Dermis blood vessel endothelial cell (primary cell): ENCODE measurements at regions not wholly inside any gene's neighbourhood (a gene's known extent, or its start where the extent isn't known, plus 50 kb on each side); places are given as distances from the start of the nearest gene placed in this dataset.

Experiments used
- DNase-seq: peaks from one replicate; pipeline ENCODE4 v3.0.0; 2010

DNA sequence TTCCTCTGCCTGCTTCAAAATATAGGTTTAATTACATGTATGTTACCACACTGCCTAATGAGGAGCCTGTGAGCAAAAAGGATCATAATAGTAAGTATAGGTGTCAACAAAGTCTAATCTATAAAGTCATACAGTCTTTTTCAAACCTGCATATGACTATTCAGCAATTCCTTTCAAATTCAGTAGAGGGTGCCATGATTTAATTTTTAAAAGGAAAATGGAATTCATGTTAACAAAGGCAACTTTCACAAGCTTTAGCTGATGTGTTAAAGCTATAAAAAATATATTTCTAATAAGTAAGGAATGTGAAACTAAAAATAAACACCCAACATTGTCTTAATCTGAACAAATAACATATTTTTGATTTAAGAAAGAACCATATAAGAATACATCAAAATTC is 52.1 kb downstream of the MPP7 start:
- peak; percentile 36 for DNase-seq

DNA sequence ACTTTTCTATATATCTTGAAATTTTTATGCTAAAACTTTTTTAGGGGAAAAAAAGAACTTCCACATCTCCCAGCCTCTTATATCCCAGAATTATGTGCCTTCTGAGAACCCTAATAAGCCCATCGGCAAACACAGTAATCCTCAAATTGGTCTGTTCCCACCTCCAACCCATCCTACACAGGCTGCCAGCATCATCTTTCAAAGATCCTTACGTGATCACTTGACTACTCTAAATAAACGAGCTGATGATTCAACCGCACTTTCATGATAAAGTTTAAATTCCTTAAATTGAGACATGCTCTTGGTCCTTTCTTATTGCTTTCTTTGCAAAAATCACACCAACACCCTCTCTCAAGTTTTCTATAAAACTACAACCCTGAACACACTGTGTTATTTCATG is 52.5 kb downstream of the MPP7 start:
- DNase-seq: no peak

DNA sequence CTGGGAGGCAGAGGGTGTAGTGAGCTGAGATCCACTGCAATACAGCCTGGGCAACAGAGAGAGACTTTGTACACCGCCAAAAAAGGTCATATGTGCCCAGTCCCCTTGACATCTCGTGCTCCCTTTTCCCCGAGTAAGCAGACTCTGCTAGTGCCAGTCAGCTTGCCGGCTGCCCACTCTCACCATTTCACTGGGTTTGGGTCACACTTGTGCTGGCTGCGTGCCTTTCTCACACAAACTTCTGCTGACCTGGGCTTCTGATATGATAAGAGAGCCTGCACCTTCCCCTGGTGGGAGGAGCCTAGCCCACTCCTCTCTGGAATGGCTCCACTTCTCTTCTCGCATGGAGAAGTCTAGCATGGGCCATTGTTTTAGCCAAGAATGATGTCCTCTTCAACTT is 53.4 kb downstream of the MPP7 start:
- DNase-seq: no peak

DNA sequence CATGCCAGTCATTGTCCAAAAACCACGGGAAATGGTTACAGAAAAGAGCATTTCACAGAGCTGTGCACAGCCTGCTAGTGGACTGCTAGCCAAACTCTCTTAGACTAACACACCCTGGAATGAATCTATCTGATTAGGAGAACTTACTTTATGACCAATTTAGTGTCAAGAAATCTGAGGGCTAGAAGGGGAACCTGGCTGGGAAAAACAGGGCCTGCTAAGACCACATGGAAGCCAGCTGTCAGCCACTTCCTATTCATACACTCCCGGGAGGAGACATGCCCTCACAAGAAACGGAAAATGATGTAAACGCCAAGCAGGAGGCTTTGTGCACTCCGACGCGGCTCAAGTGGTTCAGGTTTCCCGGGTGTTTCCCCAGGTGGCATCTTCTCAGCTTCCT is 54.8 kb downstream of the MPP7 start:
- DNase-seq: peak; percentile 27

DNA sequence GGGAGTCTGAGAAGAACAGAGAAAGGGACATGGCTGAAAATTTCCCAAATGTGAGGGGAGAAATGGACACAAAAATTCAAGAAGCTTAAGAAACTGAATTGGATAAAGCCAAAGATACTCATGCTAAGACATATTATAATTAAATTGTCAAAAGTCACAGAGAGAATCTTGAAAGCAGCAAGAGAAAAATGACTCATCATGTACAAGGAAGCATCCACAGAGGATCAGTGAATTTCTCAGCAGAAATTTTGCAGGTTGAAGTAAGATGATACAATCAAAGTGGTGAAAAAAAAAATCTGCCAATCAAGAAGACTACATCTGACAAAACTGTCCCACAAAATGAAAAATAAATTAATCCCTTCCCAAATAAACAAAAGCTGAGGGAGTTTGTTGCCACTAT is 56.8 kb downstream of the MPP7 start:
- DNase-seq: no peak

DNA sequence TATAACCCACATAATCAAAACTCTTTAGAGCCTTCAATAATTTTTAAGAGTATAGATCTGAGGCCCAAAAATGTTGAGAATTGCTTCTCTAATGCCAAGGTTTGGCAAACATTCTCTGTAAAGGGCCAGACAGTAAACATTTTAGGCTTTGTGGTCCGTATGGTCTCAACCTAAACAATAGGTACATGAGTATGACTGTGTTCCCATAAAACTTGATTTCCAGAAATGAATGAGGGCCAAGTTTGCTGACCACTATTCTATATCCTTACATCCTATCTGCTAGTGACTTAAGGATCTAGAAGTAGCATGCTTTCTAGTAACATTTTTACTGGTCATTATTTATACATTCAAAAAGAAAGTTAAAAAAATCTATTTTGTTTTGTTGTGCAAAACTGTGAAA is 58.9 kb downstream of the MPP7 start:
- no peak for DNase-seq

DNA sequence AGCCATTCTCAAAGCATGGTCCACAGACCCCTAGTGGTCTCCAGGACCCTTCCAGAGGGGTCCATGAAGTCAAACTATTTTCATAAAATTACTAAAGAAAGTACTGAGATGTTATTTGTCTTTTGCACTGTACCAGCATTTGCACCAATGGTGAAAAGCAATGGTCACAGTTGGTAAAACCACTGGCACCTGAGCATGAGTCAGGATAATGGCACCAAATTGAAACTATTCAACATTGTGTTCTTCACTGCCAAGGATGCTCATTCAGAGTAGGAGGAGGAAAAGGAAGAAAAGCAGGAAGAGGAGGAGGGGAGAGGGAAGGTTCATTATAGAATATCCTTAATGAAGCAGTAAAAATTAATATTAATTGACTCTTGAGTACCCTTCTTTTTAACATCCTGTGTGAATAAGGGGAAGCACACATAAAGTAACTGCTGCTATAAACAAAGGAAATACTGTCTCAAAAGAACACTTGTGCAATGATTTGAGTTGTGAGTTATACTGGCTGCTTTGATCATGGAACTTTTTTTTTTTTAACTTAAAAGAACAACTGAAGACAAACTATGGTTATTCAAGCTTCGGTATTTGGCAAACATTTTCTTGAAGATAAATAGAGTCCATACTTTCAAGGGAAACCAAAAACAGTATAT is 60.2 kb downstream of the MPP7 start:
- DNase-seq: no peak

DNA sequence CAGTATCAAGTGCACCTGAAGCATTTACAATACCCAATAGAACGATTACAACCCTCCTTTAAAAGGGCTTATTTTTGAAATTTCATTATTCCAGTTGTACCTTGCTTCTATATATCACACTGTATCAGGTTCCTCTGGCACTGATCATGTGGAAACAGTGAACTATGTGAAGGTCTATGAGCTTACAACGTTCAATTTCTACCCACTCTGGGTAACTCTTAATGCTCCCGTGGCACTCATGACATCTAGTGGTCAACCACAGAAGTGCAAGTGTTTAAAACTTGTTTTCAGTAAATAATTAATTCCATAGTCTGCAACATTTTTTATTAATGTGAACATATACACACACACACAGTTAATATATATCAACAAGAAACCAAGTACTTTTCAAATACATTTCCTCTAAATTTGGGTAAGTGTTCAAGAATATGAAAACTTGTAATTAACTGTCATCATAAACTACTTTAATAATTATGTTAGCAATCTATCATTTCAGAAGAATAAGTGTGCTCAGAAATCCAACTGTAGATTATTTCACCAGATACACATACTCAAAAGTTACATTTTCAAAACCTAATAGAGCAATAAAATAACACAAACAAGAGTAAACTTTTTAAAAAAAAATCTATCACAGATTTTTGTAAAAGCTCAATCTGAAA is 61.0 kb downstream of the MPP7 start:
- DNase-seq: peak; percentile 82

DNA sequence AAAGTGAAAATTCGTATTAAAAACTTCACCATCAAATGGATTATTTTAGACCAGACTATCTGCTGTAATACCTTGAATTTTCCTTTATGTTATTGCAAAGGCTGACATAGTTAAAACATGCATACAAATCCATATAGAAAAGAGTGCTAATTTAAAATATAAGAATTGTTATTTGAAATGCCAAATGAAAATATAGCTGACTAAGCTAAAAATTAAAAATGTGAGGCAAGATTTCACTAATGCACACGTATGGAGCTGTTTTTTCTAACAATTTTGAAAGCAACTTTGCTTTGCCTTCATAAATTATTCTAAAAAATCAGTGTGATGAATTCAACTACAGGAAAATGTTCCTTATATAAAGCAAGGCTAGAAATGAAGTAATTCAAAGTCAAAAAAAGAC is 62.5 kb downstream of the MPP7 start:
- DNase-seq: no peak

DNA sequence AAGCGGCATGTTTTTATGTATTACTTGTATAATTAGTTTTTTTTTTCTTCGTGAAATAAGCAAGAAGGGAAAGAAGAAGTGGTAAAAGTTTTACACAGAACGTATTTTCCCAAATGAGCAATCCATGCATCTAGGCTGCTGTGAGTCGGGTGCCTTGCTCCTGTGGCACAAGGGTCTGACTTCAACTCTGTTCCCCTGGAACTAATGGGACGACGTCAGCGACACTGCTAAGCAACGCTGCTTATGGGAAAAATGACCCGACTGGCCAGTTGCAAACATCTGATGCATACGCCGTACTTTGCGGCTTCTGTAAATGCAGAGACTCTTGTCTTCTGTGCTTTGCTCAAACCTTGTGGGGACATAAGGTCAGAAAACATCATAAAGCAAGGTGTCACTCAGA is 66.3 kb downstream of the MPP7 start:
- DNase-seq: no peak

DNA sequence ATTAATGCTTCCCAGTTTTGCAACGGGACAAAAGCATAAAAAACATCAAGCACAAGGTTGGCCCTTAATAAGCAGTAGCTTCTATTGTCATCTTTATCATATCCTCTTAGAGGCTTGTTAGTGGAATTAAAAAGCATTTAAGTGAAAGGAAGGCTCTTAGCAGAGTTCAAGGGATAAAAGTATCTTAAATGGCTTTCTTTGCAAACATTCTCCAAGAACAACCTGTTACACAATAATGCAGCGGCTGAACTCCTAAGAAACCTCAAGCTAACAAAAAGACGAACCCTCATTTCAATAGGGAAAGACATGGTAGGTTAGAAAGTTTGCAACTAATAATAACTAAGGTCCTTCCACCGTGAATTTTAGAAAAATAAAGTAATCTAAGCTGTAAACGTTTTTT is 82.1 kb downstream of the MPP7 start:
- no peak for DNase-seq

DNA sequence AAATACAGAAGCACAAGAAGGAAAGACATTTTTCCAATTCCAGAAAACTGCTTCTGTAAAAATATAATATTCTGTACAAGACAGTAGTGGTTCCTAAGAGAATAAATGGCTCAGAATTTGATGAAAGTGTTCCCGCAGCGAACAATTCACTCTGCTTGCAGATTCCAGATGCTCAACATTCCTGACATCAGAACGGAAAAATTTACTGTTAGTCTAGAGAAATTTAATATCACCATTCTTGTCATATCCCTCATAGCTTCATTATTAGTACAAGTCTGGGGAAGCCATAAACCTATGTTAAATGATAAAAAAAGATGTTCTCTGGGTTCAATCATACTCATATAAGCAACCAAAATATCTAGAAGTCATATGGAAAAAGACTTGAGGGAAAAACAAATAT is 83.6 kb downstream of the MPP7 start:
- DNase-seq: no peak

DNA sequence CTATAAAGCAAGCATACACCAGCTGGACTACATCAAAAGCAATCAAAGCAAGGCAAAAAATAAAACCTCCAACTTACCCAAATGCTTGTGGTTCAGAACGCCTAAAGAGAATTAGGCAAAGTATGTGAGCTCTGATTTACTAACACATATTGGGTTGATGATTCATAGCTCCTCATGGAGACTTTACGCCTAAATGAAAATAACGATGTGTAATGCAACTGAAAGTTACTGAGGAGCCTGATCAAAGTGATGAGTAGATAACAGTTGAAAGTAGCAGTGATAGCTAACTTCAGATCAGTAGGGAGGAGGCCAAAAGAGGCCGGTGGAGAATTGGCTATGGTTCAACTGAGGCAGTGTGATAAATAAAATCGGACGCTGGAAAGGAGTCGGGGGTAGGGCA is 85.0 kb downstream of the MPP7 start:
- no peak for DNase-seq

DNA sequence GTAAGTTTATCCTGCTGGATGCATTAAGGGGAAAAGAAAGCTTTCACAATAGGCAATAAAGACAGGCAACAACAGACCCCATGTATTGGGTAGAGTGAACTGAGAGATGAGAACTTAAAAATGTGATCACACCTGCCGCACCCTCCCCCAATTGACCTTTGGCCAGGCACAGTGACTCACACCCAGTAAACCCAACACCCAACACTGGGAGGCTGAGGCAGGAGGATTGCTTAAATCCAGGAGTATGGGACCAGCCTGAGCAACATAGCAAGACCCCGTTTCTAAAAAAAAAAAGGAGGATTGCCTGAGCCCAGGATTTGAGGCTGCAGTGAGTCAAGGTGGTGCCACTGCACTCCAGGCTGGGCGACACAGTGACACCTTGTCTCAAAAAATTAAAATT is 86.9 kb downstream of the MPP7 start:
- DNase-seq: no peak

DNA sequence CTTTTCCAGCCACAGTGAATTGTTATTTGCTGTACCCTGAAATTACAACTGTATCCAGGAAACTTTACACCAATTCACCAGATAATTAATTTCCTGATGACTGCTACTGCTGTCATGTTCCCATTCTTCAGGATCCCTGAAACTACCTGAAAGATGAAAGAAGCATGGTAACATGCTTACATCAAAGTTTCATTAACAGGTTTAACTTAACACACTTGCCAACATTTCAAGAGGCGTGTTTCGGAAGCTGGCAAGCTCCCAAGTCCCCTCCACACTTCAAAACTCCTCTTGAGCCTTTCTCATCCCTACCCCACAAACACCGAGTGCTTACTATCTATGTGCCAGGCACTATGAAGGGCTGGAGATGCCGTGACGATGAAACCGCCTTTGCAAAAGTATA is 88.6 kb downstream of the MPP7 start:
- DNase-seq: no peak

DNA sequence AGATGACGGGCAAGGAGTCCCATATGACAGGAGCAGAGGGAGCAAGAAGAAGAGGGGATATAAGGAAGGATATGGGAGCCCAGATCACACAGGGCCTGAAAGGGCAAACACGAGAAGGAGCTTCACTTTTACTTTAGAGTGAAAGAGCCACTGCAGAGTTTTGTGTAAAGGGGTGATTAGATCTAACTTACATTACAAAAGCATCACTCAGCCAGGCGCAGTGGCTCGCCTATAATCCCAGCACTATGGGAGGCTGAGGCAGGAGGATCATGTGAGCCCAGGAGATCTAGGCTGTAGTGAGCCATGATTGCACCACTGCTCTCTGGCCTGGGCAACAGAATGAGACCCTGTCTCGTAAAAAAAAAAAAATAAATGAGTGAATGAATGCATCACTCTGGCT is 91.1 kb downstream of the MPP7 start:
- DNase-seq: no peak

DNA sequence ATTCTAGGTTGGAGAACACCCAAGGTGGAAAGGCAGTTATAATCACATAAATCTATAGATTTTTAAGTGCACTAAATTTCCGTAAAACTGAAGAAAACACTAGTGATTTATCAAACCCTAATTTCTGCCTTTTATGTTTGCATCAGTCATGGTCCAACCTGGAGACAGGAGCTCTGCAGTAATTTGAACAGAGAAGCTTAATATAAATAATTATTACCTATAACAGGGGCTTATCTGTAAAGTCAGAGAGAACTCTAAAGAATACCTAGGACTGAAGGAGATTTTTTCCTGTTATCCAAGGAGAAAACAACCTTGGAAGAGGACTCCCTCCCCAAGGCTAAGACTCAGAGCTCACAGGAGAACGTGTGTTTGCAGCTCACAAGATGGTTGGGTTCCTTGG is 95.1 kb downstream of the MPP7 start:
- no peak for DNase-seq

DNA sequence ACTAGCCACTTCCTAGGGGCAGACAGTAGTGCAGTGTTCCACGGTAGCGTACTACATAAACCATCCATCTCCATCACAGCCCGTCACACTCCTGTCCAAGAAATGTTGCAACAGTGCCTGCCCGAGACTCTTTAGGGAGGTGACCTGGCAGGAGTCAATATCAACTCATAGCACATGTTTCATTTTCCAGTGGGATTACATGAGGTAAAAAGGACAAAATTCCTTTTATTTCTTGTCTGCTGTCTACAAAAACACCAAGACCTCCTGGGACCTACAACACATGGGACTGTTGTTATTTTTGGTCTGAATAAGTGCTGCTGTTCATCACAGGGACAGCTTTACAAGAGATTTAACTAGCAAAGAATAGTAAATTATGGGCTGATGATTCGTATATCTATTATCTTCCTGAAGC is 99.9 kb downstream of the MPP7 start:
- no peak for DNase-seq

DNA sequence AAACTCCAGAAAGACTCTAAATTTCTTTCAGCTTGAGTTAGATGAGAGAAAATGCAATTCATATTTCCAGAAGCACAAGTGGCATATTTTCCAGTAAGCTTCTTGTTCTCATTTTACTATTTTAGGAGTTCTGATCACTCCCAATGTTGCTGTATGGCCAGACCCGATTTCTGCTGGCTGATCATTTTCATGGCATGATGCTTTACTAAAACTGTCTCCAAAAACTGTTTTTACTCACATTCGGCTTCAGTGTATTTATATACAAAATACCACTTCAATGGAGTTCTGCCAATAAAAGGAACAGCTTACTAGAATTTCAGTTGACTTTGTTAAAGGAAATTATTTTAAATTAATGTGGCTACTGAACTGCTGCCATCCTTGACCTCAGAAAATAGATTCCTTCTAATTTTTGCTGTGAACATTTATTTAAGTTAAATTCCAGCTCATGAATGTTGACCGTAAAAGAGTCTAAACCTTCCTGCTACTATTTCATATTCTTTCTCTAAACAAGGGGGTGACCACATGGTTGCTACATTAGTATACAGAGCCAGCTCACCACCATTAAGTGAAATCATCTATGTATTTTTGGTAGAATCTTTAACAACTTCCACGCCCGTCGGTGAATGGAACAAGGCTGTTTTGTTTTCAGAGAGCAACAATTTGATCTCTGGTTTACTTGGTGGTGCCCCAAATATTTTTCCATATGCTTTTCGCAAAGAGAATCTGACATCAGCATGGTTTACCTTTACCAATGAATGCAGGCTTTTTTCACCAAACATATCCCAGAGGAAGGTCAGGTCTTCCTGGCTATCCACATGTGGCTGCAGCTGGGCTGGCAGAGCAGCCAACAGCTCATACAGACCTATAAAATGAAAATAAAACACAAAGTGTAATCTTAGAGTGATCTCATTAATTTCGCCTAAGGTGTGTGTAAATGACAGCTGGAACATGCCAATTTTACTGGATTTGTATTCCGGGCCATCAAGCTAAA is 101.2 kb downstream of the MPP7 start:
- DNase-seq: no peak

DNA sequence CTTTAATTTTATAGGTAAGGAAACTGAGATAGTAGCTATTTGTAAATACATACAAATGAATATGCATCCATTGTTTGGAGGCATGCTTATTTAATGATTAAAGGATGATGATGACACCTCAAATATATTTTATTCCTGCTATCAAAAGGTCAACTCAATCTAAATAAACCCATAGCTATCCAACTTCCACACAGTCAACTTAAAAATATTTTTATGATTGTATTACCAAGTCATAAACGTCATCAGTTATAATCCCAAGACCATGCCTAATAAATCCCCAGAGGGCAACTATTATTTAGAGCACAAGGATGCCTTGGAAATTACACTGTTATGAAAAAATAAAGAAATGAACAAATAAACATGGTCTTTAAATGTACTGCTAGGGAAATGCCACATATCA is 102.1 kb downstream of the MPP7 start:
- no peak for DNase-seq

DNA sequence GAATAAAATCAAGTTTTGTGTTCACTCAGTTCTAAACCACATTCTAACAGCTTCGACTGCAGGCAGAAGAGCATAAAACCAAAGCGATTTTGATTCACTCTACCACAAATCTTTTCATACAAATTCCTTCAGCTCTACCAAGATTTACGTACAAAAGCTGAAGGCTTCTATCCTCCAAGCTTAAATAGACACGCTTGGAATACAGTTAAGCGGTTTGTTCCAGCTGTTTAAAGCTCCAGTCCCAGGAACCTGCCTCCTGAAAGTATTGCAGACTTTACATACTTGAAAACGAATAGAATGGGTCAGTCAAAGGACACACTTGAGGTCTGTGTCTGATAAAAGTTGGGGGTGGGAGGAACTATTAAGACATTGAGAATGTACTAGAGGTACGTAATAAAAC is 102.9 kb downstream of the MPP7 start:
- DNase-seq: no peak

DNA sequence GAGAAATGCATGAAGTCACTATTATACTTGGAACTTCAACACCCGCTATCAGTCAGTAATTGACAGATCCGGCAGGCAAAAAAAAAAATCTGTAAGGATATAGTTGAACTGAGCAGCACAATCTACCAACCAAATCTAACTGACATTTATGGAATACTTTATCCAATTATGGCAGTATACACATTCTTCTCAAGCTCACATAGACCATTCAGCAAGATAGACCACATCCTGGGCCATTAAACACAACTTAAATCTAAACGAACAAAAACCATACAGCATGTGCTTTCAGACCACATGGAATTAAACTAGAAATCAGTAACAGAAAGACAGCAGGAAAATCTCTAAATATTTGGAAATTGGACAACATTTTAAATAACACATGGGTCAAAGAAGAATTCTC is 112.7 kb downstream of the MPP7 start:
- no peak for DNase-seq

DNA sequence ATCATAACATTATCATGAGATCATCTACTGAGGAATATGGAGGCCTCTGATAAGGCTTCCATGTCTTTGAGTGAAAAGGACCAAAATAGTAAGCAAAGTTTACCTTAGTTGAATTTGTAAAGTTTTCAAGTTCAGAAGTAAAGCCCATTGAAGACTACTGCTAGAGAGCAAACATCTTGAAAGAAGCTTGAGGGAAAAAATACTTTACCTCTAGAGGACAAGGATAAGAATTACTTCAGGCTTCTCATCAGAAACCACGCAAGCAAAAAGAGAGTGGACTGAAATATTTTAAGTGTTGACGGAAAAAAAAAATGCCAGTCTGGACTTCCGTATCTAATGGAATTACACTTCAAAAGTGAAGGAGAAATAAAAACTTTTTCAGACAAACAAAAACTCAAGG is 114.3 kb downstream of the MPP7 start:
- no peak for DNase-seq
